ENCODE measurements at regions not wholly inside any gene's neighbourhood (a gene's known extent, or its start where the extent isn't known, plus 50 kb on each side); places are given as distances from the start of the nearest gene placed in this dataset.

DNA sequence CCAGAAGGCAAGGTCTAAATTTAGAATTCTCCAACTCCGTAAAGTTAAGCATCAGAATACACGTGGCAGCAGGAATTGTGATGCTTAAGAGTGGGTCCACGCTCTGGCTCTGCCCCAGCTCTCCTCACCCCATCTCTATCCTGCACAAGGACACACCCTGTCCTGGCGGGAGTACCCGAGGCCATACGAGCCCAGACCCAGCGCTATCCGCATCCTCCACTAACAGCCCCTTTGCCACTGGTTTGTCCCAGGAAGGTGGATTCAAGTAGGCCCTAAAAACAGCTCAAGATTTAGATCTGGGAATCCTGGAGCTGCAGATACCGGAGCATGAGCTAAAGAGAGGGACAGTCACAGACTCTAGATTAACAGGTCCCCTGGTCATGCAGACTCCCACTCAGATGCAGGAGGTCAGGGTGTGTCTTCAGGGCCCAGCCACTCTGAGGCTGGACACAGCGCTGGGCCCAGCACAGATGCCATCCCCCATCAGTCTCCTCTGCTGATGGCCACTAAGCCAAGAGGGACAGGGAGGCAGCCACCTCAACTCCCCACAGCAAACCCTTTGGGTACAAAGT lies 393.3 kb downstream of the NPHP4 start:
- no peak for DNase-seq (ENCODE audit: low read depth, low spot score)

DNA sequence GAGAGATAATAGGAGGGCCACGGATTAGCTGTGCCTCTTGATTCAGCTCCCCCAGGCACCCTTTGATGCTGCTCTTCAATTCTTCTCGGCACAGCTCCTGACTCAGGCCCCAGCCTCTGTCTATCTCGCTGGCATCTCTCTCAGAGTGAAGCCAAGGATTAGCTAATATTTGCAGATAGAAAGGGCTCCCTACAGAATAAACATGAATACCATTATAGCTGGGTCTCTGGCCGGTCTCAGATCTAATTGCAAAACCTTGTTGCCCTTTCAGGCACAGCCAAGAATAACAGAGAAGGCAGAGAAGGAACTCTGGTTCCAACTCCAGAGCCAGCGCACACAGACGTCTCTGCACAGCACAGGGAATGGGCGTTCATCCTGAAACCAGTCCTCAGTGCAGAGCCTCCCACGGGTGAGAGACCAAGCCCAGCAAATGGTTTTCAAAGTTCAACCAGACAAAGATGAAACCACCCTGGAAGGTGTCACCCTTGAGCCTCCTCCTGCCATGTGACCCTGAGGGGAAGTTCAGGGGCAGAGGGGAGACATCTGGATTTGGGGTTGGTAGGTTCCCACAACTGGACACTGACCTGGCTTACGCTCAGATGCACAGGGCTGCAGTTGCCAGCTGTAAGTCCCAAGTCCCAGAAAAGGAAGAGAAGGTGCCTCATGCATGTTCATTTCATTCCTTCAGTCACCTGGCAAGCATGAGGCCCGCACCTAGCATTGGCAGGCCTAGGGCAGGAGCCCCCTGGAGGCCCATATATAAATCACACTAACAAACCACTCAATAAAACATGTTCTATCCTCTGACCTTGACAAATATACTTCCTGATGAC lies 394.0 kb downstream of the NPHP4 start:
- DNase-seq (ENCODE audit: low read depth, low spot score) = peak; percentile 57

DNA sequence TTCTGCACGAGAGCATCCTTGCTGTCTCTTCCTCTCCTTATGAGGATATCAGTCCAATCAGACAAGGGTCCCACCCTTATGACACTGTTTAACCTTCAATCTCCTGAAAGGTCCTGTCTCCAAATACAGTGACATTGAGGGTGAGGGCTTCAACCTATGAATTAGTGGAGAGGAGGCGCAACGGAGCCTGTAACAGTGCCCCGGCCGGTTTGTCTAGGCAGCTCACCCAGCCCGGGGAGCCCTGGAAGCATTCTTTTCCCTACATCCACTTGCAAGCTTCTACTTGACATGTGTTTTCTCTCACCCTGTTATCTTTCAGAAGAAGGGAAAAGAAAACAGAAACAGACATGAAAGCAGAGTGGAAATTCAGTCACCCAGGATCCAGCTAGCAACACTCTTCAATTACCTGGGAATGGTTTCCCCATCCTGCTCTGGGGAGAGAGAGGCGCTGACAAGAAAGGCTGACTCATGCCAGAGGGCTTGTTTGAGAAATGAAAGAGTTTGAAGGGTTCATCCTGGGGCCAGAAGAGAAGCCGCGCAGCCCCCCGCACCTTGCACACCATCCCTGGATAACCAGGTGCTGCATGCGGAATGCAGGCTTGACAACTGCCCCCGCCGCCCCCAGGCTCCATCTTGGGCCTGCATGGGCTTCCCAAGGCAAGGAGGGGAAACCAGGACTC lies 394.9 kb downstream of the NPHP4 start:
- no peak for DNase-seq (ENCODE audit: low read depth, low spot score)

- no peak for DNase-seq (ENCODE audit: low read depth, low spot score)
Measured at GRCh38 chr1:5596651-5597050, 395.6 kb downstream of the NPHP4 start.

DNA sequence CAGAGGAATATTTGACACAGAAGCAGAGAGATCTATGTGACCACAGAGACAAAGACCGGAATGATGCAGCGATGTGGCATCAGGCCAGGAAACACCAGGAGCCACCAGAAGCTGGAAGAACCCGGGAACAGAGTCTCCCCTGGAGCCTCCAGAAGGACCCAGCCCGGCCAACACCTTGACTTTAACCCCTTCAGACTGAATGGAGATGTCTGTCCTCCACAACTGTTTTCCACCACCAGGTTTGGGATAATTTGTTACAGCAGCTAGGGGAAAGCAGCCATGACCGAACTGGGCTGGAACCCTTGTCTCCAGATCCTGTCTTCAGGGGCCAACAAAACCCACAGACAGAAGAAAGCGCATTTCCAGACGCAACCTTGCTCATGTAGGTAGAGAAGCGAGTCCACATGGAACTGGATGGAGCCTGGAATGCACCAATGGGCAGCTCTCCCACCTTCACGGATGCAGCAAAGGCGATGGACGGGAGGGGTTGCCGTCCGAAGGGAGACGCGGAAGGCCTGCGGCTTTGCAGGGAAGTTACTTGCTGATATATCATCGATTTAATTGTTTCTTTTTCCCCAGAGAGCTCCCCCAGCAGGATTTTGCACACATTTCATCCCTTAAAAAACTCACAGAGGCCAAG lies 396.6 kb downstream of the NPHP4 start:
- DNase-seq (ENCODE audit: low read depth, low spot score) = no peak

DNA sequence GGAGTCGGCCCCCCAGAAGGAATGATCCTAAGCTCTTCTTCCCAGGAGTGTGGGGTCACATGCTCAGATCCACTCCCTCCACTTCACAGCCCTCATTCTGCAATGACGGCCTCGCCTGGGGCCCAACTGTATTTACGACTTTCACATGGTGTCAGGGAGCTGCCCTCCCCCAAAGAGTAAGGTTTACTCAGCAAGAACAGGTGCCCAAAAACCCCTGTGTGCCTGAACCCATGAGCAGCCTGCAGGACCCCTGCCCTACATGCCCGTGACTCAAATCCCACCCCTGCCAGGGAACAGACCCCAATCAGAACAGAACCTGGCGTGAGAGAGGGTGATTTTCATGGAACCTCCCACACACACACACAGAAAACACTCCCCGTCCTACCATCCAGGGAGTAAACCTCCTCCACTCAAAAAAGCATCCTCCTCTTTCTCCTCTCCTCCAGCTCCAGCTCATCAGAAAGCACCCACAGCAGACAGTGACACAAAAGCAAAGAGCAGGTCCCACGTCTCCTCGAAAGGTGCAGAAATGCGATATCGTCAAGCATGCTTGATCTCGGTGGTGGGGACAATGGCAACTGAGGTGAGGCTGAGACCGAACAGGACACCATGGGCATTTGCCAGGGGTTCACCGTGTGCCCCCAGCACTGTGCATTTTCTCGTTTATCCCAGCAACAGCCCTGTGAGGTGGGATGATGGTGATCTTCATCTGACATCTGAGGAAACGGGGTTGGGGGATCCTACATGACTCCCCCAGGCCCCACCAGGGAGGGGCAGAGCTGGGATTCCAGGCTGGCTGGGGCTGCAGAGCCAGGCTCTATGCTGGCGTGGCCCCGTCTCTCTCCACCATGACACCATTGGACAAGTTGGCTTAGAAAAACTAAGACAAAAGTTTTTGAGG lies 397.9 kb downstream of the NPHP4 start:
- DNase-seq (ENCODE audit: low read depth, low spot score) = no peak

DNA sequence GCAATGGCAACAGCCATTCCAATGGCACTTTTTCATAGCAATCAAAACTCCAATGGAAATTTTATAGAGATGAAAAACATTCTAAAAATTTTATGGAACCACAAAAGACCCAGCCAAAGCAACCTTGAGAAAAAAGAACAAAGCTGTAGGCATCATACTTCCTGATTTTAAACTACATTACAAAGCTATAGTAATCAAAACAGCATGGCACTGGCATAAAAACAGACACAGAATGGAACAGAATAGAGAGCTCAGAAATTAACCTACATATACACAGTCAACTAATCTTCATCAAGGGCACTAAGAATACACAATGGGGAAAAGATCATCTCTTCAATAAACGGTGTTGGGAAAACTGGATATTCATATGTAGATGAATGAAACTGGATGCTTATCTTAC lies 401.5 kb downstream of the NPHP4 start:
- no peak for DNase-seq (ENCODE audit: low read depth, low spot score)

GRCh38 chr1:5586629-5587028 lies 405.6 kb downstream of the NPHP4 start:
- no peak for DNase-seq (ENCODE audit: low read depth, low spot score)

DNA sequence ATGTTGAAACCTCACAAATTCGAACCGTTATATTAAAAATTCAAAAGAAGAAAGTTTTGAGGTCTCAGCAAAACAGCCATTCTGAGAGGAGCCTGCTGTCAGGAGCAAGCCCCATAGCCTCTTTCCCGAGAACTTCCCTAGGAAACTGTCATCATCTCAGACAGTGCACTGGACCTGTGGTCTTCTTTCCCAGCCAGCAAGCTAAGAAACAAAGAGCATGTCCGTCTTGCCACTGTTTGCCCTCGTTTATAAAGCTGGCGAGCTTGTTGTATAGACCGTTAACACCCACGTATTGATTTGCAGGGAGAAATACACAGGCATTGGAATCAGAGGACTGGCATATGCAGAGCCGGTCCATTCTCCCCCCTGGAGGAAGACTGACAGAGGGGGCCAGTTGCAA lies 407.0 kb downstream of the NPHP4 start:
- DNase-seq (ENCODE audit: low read depth, low spot score) = no peak

DNA sequence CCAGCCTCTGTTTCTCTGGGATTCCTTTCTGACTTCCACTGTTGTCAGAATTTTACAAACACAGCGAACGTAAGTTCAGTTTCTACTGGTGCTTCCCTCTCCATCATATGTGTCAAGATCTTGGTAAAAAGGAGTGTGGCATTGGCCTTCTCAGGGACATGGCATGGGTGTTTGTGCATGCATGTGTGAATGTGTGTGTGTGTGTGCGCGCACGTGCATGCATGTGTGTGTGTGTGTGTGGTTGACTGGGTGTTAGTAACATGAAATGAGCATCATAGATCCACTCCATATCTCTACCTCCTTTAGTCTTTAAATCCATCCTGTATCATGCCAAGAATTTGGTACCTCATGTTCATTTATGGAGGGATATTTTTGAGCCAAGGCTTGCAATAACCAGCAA lies 411.3 kb downstream of the NPHP4 start:
- DNase-seq (ENCODE audit: low read depth, low spot score) = no peak

- no peak for DNase-seq (ENCODE audit: low read depth, low spot score)
Measured at GRCh38 chr1:5579966-5580365, 412.3 kb downstream of the NPHP4 start.

DNA sequence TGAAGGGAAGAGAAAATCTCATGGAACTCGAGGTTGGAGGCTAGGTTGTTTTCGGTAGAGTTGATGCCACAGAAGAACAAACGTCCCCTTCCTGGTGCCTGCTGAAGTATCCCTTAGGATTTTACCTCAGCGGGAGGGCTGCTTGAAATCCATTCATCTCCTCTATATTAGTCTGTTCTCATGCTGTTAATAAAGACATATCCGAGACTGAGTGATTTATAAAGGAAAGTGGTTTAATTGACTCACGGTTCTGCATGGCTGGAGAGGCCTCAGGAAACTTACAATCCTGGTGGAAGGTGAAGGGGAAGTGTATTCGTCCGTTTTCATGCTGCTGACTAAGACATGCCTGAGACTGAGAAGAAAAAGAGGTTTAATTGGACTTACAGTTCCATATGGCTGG lies 413.5 kb downstream of the NPHP4 start:
- DNase-seq (ENCODE audit: low read depth, low spot score) = no peak

DNA sequence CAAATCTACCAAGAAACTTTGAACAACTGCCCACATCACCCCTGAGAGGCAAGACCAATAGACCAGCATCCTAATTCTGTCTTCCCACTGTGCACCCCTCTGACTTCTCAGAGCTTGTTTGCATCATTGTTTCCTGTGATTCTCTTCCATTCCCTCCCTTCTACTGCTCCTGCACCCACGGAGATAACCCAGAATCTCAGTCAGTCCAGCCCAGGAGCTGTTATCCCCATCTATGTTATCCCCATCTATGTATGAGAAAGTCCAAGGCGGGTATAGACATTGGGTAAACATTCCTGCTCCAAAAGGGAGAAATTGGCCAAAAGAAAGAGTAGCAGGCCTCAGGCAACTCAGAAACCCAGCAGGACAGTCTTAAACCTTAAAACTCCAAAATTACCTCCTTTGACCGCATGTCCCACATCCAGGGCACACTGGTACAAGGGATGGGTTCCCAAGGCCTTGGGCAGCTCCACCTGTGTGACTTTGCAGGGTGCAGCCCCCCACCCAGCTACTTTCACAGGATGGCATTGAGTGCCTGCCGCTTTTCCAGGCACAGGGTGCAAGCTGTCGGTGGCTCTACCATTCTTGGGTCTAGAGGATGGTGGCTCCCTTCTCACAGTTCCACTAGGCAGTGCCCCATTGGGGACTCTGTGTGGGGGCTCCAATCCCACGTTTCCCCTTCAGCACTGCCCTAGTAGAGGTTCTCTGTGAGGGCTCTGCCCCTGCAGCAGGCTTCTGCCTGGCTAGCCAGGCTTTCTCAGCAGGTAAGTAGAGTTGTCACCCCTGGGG lies 414.8 kb downstream of the NPHP4 start:
- DNase-seq (ENCODE audit: low read depth, low spot score) = no peak

DNA sequence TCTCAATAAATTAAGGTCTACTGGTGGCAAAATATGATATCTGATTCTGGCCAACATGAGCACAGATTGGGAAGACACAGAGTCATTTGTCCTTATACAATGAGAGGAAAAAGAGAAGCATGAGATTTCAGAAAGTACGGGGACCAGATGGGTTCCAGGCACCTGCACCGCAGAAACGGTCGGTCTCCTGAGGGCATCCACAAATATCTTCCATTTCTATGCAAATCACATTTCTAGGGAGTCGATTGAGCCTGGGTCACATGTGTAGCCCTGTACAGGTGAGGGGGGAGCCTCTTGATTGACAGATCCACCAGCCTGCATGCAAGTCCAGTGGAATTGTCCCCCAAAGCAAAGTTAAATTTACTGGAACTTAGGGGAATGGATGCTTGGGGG lies 415.6 kb downstream of the NPHP4 start:
- DNase-seq (ENCODE audit: low read depth, low spot score) = no peak

DNA sequence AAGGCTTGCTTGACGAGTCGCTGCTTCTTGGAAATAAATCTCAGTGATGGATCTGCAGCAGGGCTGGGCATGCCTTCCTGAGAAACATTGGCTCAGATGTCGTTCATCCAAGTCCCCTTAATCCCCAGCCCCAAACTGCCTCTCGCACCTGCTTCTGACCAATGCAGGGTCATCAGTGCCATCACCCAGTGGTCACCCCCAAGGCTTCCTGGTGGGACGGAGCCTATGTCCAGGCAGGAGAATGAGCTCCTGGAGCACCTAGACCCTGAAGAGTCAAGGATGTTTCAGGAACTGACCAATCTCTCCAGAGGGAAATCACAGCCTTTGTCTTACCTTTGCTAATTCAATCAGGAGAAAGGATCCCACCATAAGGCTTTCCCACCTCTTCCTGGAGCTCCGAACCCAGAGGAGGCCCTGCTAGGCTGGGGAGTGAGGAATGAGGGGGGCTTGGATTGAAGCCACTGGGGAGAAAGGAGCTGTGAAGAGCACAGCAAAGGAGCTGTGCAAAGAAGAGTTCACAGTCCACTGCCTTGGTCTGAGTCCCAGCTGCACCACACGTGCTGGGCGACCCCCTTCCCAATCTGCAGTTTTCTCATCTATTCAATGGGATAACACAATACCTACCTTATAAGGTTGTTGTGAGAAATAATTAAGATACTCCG lies 416.1 kb downstream of the NPHP4 start:
- no peak for DNase-seq (ENCODE audit: low read depth, low spot score)

GRCh38 chr1:5575396-5575940 lies 416.8 kb downstream of the NPHP4 start:
- no peak for DNase-seq (ENCODE audit: low read depth, low spot score)

- DNase-seq (ENCODE audit: low read depth, low spot score) = no peak
Measured at GRCh38 chr1:5574641-5575040, 417.6 kb downstream of the NPHP4 start.

DNA sequence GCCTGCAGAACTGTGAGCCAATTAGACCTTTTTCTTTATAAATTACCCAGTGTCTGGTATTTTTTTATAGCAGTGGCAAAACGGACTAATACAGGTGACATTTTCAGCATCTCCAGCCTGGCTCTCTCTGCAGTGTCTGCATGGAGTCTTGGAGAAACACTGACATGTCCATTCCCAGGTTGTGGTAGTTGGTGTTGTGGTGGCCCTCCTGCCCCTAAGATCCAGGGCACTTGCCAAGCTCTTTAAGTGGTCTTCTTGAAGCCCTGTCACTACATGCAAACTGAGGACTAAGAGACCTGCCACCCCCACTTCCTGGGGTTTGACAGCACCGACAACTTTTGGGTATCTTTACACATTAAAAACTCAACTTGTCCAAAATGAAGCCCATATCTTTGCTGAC lies 419.4 kb downstream of the NPHP4 start:
- no peak for DNase-seq (ENCODE audit: low read depth, low spot score)

DNA sequence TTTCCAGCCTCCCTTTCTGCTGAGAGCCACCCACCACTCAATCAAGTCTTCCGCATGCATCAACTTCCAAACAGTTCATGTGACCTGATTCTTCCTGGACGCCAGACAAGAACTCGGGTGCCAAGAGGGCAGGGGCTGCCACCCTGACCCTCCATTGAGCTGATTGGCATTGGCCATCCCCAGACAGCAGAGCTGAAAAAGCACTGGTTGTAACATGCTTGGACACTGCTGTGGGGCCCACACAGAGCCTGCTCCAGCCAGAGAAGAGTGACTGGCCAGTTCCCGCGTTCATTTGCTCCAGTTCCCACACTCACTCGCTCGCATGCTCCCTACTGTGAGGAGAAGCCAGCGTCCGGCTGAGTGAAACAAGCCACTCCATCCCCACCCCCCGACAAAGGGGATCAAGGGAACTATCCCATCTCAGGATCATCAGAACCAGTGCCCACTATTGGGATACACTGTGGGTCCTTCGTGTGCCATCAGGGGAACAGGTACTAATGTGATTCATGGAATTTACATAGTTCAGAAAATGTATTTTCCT lies 420.3 kb downstream of the NPHP4 start:
- no peak for DNase-seq (ENCODE audit: low read depth, low spot score)

GRCh38 chr1:5571438-5571837 lies 420.8 kb downstream of the NPHP4 start:
- DNase-seq (ENCODE audit: low read depth, low spot score) = no peak
